HK-2 (cell line): ENCODE measurements at regions not wholly inside any gene's neighbourhood (a gene's known extent, or its start where the extent isn't known, plus 50 kb on each side); places are given as distances from the start of the nearest gene placed in this dataset.
"Not testable (repeated sequence)": the region's sequence is repeated elsewhere in the genome, so short reads cannot be mapped to it uniquely, and the experiment has no call there.

Source experiments
- DNase-seq: peaks from one replicate; pipeline ENCODE4 v3.0.0-alpha.2; 2018; ENCODE audit not compliant: unreplicated experiment

- no peak for DNase-seq
Observed at GRCh38 chr3:188974856-188975599, 196.7 kb upstream of the TPRG1 start.

DNA sequence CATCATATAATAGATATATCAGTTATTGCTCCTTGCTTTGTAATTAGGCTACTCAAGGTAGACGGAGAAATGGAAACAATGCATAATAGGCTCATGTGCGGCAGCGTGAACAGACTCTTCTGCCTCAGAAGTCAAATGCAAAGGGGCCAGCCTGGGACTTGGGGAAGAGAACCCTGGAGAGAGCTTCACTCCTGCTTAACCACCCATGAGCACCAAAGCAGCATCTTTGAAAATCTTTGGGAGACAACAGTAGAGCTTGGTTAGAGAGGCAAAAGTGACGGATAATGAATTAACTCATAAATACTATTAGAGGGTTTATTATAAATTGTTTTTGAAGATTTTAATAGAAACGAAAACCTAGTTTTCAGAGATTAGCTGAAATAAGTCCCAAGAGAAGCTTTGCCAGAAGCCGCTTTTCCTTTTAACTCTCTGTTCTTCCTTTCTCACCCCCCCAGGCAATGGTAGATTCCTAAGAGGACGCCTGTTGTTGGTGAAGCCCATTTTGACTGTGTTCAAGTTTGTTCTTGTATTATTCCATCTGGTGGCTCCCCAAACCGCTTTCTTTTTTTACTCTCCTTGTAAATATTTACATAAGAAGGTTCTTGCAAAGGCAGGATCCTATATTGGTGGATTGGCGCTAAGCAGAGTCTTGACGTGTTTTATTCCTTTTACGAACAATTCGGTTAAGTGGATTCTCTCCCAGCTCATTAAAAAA lies 196.0 kb upstream of the TPRG1 start:
- no peak for DNase-seq

GRCh38 chr3:188976407-188976806 lies 195.4 kb upstream of the TPRG1 start:
- DNase-seq = no peak

DNA sequence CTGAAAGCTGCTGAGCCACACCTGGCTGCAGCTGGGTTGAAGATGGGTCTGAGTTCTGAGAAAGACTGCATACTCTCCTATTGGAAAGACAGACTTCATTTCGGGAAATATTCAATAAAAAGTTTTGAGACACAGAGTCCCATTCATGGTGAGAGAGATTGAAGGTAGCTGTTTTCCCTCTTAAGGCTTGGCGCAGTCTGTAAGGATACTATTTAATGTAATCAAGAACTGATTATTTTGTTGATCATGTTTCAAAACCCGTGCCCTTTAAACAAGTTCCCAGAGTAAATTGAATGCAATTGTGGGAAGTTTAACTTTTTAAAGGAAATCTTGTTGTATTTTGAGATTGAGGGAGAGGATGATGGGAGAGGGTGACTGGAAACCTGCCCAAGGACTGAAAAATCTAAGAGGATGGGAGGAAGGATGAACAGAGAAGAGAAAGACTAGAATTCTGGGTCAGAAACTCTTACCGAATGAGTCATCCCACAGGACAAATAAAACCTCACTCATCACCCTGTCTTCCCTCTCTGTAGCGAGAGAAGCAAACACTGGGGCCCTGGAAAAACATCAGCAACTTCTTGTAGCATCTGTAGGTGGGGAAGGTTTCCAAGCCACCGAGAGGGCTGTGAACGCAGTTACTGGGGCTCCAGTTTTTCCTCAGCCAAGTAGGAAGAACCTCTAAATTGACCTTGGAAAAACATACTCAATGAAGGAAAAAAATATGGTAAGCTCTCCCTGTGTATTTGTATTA lies 193.2 kb upstream of the TPRG1 start:
- no peak for DNase-seq

GRCh38 chr3:188979248-188979647 lies 192.5 kb upstream of the TPRG1 start:
- DNase-seq = no peak

DNA sequence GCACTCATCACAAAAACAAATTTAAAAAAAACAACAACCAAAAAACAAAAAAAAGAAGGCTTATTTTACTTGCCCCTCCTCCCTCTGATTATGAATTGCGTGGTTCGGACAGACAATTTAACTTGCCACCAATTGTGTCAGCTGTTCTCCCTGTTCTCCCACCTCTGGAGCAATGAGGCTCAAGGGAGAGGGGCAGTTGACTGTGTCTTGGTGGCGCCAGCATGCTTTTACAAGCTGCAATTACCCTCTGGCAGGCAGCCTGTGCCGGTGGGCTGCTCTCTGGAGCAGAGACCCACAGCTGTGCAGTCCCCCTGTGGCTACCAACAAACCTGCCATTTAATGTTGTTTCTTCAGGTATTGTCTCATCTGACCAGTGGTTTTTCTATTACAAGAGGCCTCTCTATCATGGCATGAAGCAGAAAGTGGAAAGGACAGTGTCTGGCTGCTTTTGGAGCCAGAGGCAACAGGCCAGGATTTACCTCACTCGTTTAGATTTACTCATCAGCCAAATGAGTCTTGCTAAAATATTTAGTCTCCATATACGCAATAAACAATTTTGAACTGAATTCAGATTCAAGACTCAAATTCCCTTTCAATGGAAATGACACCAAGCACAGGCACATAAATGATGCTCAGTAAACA lies 192.0 kb upstream of the TPRG1 start:
- DNase-seq = no peak

DNA sequence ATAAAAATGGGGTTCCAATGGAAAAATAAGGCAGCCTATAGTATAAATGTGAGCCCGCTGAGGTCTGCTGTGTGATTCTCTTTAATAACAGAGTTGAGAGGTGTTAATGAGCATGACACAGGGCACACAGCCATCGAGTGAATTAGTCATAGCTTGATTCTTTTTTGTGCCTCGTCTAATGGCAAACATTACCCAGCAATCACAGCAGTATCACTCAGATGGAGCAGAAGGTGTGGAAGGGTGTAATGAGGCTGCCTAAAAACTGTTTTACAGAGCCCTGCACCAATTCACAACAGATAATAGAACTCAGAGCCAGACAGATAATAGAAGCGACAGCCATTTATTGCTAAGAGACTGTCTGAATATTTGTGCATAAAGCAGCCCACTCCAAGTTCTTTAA lies 178.6 kb upstream of the TPRG1 start:
- DNase-seq = no peak

DNA sequence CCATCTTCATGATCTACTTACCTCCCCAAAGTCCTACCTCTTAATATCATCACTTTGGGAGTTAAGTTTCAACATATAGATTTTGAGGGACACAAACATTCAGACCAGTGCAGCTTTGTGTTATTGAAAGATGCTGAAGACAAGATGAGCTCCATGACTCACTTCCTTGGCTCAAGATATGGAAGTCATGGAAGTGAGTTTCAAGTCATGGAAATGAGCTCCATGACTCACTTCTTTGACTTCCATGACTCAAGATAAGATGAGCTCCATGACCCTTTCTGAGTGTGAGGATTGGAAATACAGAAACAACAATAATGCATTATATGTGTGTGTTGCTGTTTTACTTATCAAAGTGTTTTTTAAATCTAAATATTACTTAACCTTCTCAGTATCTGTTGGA lies 170.2 kb upstream of the TPRG1 start:
- no peak for DNase-seq

GRCh38 chr3:189003410-189003809 lies 168.4 kb upstream of the TPRG1 start:
- DNase-seq = no peak

DNA sequence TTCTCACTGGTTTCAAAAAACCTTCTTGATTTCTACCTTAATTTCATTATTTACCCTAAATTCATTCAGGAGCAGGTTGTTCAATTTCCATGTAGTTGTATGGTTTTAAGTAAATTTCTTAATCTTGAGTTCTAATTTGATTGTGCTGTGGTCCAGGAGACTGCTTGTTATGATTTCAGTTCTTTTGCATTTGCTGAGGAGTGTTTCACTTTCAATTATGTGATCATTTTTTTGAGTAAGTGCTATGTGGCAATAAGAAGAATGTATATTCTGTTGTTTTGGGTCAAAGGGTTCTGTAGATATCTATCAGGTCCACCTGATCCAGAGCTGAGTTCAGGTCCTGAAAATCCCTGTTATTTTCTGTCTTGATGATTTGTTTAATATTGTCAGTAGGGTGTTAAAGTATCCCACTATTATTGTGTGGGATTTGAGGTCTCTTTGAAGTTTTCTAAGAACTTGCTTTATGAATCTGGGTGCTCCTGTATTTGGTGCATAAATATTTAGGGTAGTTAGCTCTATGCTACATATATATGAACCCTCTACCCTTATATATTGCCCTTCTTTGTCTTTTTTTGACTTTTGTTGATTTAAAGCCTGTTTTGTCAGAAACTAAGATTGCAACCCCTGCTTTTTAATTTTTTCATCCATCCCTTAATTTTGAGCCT lies 158.4 kb upstream of the TPRG1 start:
- DNase-seq = no peak

DNA sequence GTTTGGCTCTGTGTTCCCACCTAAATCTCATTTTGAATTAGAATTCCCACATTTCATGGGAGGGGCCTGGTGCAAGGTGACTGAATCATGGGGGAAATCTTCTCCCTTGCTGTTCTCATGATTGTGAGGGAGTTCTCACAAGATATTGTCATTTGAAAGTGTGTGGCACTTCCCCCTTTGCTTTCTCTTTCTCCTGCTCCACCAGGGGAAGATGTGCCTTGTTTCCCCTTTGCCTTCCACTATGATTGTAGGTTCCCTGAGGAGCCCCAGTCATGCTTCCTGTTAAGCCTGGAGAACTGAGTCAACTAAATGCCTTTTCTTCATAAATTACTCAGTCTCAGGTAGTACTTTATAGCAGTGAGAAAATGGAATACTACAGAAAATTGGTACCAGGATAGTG lies 157.2 kb upstream of the TPRG1 start:
- DNase-seq = no peak

DNA sequence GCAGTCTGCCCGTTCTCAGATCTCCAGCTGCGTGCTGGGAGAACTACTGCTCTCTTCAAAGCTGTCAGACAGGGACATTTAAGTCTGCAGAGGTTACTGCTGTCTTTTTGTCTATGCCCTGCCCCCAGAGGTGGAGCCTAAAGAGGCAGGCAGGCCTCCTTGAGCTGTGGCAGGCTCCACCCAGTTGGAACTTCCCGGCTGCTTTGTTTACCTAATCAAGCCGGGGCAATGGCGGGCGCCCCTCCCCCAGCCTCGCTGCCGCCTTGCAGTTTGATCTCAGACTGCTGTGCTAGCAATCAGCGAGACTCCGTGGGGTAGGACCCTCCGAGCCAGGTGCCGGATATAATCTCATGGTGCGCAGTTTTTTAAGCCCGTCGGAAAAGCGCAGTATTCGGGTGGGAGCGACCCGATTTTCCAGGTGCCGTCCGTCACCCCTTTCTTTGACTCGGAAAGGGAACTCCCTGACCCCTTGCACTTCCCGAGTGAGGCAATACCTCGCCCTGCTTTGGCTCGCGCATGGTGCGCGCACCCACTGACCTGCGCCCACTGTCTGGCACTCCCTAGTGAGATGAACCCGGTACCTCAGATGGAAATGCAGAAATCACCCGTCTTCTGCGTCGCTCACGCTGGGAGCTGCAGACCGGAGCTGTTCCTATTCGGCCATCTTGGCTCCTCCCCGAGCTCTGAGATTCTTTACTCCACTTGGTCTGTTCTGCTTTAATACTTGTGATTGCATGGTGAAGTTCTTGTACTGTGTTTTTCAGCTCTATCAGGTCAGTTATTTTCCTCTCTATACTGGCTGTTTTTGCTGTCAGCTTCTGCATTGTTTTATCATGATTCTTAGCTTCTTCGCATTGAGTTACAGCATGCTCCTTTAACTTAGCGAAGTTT lies 148.9 kb upstream of the TPRG1 start:
- DNase-seq = not testable (repeated sequence)

- no peak for DNase-seq
Observed at GRCh38 chr3:189025866-189026265, 145.9 kb upstream of the TPRG1 start.

- no peak for DNase-seq
Observed at GRCh38 chr3:189027626-189028155, 144.1 kb upstream of the TPRG1 start.

DNA sequence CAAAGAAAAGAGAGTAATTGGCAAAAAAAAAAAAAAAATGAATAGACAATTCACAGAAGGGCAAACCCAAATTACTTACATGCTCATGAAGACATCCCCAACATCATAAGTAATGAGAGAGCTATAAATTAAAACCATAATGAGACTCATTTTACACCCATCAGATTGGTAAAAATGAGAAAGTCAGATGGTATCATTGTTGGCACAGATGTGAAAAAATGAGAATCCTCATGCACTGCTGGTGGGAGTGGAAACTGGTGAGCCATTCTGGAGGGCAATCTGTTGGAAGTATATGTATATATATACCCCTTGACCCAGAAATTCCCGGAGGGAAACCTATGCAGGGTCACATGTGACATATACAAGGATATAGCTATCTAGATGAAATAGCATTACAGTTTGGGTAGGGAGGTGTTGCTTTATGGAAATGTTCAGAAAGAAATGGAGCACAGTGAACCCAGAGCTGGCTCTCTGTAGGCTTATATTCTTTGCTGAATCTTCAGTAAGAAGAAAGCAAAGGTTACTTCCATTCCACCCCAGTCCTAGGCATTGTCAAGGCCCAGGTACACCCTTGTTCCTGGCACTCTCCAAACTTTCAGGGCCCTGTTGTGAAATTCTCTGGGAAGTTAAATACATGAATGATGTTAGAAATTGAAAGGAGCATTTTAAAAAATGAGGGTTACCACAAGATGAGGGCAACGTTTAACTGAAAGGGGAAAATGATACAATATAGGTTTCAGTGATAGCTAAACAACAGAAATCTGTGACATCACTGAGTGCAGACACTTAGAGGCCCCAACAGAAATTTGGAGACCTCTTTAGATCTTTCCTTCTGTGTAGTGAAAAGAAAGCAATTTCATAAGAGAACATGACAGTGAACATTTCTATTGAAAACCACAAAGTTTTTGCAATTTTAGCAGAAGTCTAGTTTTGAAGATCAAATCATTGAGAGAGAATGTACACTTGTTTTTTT lies 132.7 kb upstream of the TPRG1 start:
- DNase-seq = no peak

- no peak for DNase-seq
Observed at GRCh38 chr3:189040656-189041335, 131.0 kb upstream of the TPRG1 start.

GRCh38 chr3:189041482-189042090 lies 130.2 kb upstream of the TPRG1 start:
- DNase-seq = peak; percentile 55

GRCh38 chr3:189042832-189043231 lies 128.9 kb upstream of the TPRG1 start:
- no peak for DNase-seq
